Natural killer cell (primary cell): ENCODE measurements at regions not wholly inside any gene's neighbourhood (a gene's known extent, or its start where the extent isn't known, plus 50 kb on each side); places are given as distances from the start of the nearest gene placed in this dataset.

Experiments used
- ATAC-seq, 3 donors: fragments of 150-1000 bp in 2 of 3; fragments of 200-7000 bp in 1 of 3; cut with Tn5 transposase; 1 replicate in 1 of 3; 2 replicates in 2 of 3; pipeline ENCODE4 v1.10.0; 2021; ENCODE audit warnings: mild to moderate bottlenecking in 2 of 3, moderate library complexity in 2 of 3
- DNase-seq, 2 donors: peaks; one replicate each; pipeline versions ENCODE4 v3.0.0 to v3.0.0-alpha.2; 2013 to 2021; ENCODE audit warnings: mixed read lengths in 1 of 2
- H3K27ac ChIP-seq: one replicate; pipeline ENCODE4 v1.5.1; 2013; ENCODE audit warnings: mild to moderate bottlenecking, low read length
- H3K27me3 ChIP-seq: one replicate; pipeline ENCODE4 v1.6.1; 2013; ENCODE audit warnings: low read length; ENCODE audit not compliant: control insufficient read depth, insufficient read depth
- H3K36me3 ChIP-seq: one replicate; pipeline ENCODE4 v1.6.1; 2013; ENCODE audit warnings: low read length; ENCODE audit not compliant: control insufficient read depth, insufficient read depth
- H3K4me1 ChIP-seq: one replicate; pipeline ENCODE4 v1.6.1; 2013; ENCODE audit warnings: low read length; ENCODE audit not compliant: control insufficient read depth, insufficient read depth
- H3K4me3 ChIP-seq: one replicate; pipeline ENCODE4 v1.5.1; 2013; ENCODE audit warnings: low read length
- H3K9me3 ChIP-seq: one replicate; pipeline ENCODE4 v1.6.1; 2013; ENCODE audit warnings: low read length; ENCODE audit not compliant: control insufficient read depth, insufficient read depth
- H3K27ac Mint-ChIP-seq, 2 donors: one replicate each; pipeline ENCODE4 v1.8.0; 2022; ENCODE audit warnings: mild to moderate bottlenecking in 2 of 2, mixed read lengths in 2 of 2, moderate library complexity in 1 of 2
- H3K27me3 Mint-ChIP-seq, 2 donors: one replicate each; pipeline ENCODE4 v1.8.0; 2022; ENCODE audit warnings: low read depth in 2 of 2, mixed read lengths in 2 of 2
- H3K36me3 Mint-ChIP-seq: one replicate; pipeline ENCODE4 v1.8.0; 2022; ENCODE audit warnings: mixed read lengths
- H3K4me1 Mint-ChIP-seq, 2 donors: one replicate each; pipeline ENCODE4 v1.8.0; 2022; ENCODE audit warnings: mixed read lengths in 2 of 2
- H3K4me3 Mint-ChIP-seq: one replicate; pipeline ENCODE4 v1.8.0; 2022; ENCODE audit warnings: mild to moderate bottlenecking, moderate library complexity, mixed read lengths
- H3K9me3 Mint-ChIP-seq, 2 donors: one replicate each; pipeline ENCODE4 v1.8.0; 2022; ENCODE audit warnings: mixed read lengths in 2 of 2
- WGBS: methylation state at CpG from one replicate; pipeline ENCODE4 v1.1.7; 2013; ENCODE audit warnings: missing lambda C conversion rate; ENCODE audit not compliant: insufficient coverage; 5-methylcytosine and 5-hydroxymethylcytosine counted together
- intact Hi-C: fragments of 100-400 bp; cut with micrococcal nuclease; formaldehyde crosslinking; loops from one replicate; pipeline ENCODE4 v1.14.2; 2022
- TF ChIP-seq, protein P1 (sequence below): fragments of 200-600 bp; IDR thresholded peaks from one replicate; pipeline ENCODE4 v1.8.0; 2022; ENCODE audit warnings: antibody characterized with exemption

DNA sequence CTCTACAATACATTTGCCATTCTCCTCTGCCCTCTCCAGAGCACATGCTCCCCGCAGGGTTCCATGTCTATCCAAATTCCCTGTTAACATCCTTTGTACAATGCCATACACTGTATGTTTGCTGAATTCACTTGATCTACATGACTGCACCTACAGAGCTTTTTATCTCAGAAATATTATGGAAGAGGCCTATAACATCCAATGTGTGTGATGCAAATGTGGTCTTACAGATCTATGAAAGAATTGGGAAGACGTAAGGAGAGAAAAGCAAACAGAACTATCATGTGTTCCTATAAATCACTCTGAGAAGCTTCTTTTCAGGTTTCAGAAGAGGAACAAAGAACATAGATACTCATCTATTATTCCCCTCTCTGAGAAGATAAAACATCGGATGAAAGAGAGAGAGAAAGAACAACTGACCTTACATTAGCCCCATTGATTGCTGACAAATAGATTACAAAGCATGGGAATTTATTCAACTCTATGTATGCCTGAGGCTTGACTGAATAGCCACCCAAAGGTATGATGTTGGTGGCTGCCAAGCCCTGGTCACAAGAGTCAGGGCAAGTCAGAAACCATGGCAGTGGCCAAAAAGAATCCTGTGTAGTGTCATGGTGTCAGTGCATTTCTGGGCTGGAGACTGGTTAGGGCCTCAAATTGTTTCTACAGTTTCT is 425.2 kb downstream of the FOXO1 start:
- no peaks in the 10 kb centered on the region for H3K9me3 ChIP-seq
- no peak for ATAC-seq
- Mint-ChIP-seq H3K27ac (no peak overlapping the region), H3K4me3 (no peak overlapping the region), H3K9me3 (no peaks in the 10 kb centered on the region), H3K27me3 (peaks cover 12 to 13% of the 10 kb centered on the region in 2 donors), H3K4me1 (no peaks in the 10 kb centered on the region), H3K36me3 (no peaks in the 10 kb centered on the region)
- H3K4me1 ChIP-seq: no peaks in the 10 kb centered on the region
- intact Hi-C loops: no loop called here
- no peaks in the 10 kb centered on the region for H3K27me3 ChIP-seq
- DNase-seq: no peak
- TF ChIP-seq, protein P1, sequence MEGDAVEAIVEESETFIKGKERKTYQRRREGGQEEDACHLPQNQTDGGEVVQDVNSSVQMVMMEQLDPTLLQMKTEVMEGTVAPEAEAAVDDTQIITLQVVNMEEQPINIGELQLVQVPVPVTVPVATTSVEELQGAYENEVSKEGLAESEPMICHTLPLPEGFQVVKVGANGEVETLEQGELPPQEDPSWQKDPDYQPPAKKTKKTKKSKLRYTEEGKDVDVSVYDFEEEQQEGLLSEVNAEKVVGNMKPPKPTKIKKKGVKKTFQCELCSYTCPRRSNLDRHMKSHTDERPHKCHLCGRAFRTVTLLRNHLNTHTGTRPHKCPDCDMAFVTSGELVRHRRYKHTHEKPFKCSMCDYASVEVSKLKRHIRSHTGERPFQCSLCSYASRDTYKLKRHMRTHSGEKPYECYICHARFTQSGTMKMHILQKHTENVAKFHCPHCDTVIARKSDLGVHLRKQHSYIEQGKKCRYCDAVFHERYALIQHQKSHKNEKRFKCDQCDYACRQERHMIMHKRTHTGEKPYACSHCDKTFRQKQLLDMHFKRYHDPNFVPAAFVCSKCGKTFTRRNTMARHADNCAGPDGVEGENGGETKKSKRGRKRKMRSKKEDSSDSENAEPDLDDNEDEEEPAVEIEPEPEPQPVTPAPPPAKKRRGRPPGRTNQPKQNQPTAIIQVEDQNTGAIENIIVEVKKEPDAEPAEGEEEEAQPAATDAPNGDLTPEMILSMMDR: no peak
- H3K27ac ChIP-seq: no peak overlapping the region
- 100% methylated on average over 3 of the region's 3 CpGs for WGBS
- no peak overlapping the region for H3K4me3 ChIP-seq
- no peaks in the 10 kb centered on the region for H3K36me3 ChIP-seq

DNA sequence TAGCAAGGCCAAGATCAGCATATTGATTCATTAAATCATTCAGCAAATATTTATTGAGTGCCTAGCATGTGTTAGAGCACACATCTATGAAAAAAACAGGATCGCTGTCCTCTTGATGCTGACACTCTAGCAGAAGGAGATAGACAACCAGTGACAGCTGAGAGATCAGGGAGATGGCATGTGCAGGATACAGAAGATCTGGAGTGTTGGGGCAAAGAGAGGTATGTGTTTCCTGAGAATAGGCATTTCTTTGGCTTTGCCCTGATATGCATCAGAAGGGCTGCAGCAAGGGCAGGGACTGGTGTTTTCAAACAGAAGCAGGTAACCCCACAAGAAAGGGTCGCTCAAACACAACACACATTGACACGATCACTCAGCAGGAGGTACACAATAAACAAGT is 423.4 kb downstream of the FOXO1 start:
- H3K27ac Mint-ChIP-seq: no peak overlapping the region
- H3K9me3 Mint-ChIP-seq: no peaks in the 10 kb centered on the region
- H3K36me3 ChIP-seq: no peaks in the 10 kb centered on the region
- H3K9me3 ChIP-seq: no peaks in the 10 kb centered on the region
- H3K4me3 ChIP-seq: no peak overlapping the region
- no peaks in the 10 kb centered on the region for H3K36me3 Mint-ChIP-seq
- H3K27me3 Mint-ChIP-seq: peaks cover 12 to 16% of the 10 kb centered on the region in 2 donors
- intact Hi-C loops: no loop called here
- DNase-seq (no peak), ATAC-seq (no peak)
- no peak overlapping the region for H3K27ac ChIP-seq
- H3K27me3 ChIP-seq: no peaks in the 10 kb centered on the region
- H3K4me1 ChIP-seq: no peaks in the 10 kb centered on the region
- TF ChIP-seq, protein P1: no peak
- WGBS: 94% methylated on average over 3 of the region's 3 CpGs
- no peak overlapping the region for H3K4me3 Mint-ChIP-seq
- no peaks in the 10 kb centered on the region for H3K4me1 Mint-ChIP-seq

DNA sequence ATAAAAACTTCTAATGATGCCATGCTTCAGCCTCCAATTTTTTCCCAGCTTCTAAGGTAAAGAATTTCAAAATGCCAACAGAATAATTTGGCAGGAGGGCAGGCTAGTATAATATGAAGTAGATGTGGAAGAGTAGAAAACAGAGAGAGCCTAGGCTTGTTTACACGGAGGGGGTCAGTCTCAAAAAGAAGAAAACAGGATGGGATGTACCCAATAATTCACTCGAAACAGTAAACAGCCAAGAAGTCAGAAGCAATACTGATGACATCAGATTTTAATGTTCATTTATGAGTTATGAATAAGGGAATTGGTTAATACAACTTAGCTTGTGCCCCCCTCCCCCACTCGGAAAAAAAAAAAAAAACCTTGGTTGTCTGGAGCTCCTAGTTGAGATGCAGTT is 422.5 kb downstream of the FOXO1 start:
- H3K4me3 ChIP-seq: no peak overlapping the region
- no peak for ATAC-seq
- DNase-seq: no peak
- H3K4me3 Mint-ChIP-seq: no peak overlapping the region
- no peak overlapping the region for H3K27ac Mint-ChIP-seq
- H3K27me3 Mint-ChIP-seq: peaks cover 12 to 20% of the 10 kb centered on the region in 2 donors
- TF ChIP-seq, protein P1: no peak
- H3K36me3 ChIP-seq: no peaks in the 10 kb centered on the region
- intact Hi-C loops: no loop called here
- no peaks in the 10 kb centered on the region for H3K27me3 ChIP-seq
- H3K9me3 ChIP-seq: no peaks in the 10 kb centered on the region
- H3K4me1 Mint-ChIP-seq: no peaks in the 10 kb centered on the region
- WGBS: 41% methylated on average over 2 of the region's 3 CpGs
- no peaks in the 10 kb centered on the region for H3K9me3 Mint-ChIP-seq
- H3K36me3 Mint-ChIP-seq: no peaks in the 10 kb centered on the region
- H3K27ac ChIP-seq: no peak overlapping the region
- no peaks in the 10 kb centered on the region for H3K4me1 ChIP-seq

DNA sequence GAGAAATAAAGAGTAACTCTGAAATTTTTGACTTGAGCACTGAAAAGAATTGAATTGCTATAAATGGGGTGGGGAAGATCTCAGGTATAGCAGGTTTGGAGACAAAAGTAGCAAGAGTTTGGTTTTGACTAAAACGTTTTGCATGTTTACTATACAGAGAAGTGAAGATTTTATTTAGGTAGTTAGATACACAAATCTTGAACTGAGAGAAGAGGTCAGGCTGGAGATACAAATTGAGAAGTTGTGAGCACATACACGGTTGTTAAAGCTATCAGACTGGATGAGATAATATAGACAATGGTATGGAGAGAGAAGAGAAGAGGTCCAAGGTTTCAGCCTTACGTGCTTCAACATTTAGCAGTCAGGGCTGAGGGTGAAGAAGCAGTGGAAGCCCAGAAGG is 420.9 kb downstream of the FOXO1 start:
- H3K4me1 ChIP-seq: no peaks in the 10 kb centered on the region
- H3K27me3 Mint-ChIP-seq: peaks cover 12 to 20% of the 10 kb centered on the region in 2 donors
- no peaks in the 10 kb centered on the region for H3K4me1 Mint-ChIP-seq
- H3K27ac Mint-ChIP-seq: no peak overlapping the region
- TF ChIP-seq, protein P1: no peak
- no peaks in the 10 kb centered on the region for H3K9me3 ChIP-seq
- no peaks in the 10 kb centered on the region for H3K36me3 Mint-ChIP-seq
- H3K27me3 ChIP-seq: no peaks in the 10 kb centered on the region
- no peak overlapping the region for H3K27ac ChIP-seq
- DNase-seq: no peak
- 78% methylated on average over 3 of the region's 3 CpGs for WGBS
- H3K4me3 ChIP-seq: no peak overlapping the region
- H3K36me3 ChIP-seq: no peaks in the 10 kb centered on the region
- no peaks in the 10 kb centered on the region for H3K9me3 Mint-ChIP-seq
- intact Hi-C loops: no loop called here
- ATAC-seq: no peak
- no peak overlapping the region for H3K4me3 Mint-ChIP-seq
